ENCODE measurements at regions not wholly inside any gene's neighbourhood (a gene's known extent, or its start where the extent isn't known, plus 50 kb on each side); places are given as distances from the start of the nearest gene placed in this dataset.

GRCh38 chr22:19625331-19626041 lies 88.8 kb upstream of the SEPTIN5 start:
- no peak for DNase-seq

GRCh38 chr22:19626042-19626587 lies 88.2 kb upstream of the SEPTIN5 start:
- DNase-seq = no peak

- DNase-seq = no peak
Measured at GRCh38 chr22:19626666-19627065, 87.6 kb upstream of the SEPTIN5 start.

GRCh38 chr22:19628038-19628776 lies 86.1 kb upstream of the SEPTIN5 start:
- DNase-seq = no peak

GRCh38 chr22:19629331-19629719 lies 85.0 kb upstream of the SEPTIN5 start:
- no peak for DNase-seq

- peak; percentile 78 to 89 (median 87) for DNase-seq
Measured at GRCh38 chr22:19629720-19630419, 84.4 kb upstream of the SEPTIN5 start.

- DNase-seq = no peak
Measured at GRCh38 chr22:19630614-19631013, 83.7 kb upstream of the SEPTIN5 start.

GRCh38 chr22:19631899-19632667 lies 82.2 kb upstream of the SEPTIN5 start:
- DNase-seq = peak; percentile 28 to 55 (median 28)

GRCh38 chr22:19632668-19633148 lies 81.6 kb upstream of the SEPTIN5 start:
- no peak for DNase-seq

GRCh38 chr22:19634226-19634975 lies 79.9 kb upstream of the SEPTIN5 start:
- DNase-seq = no peak

- no peak for DNase-seq
Measured at GRCh38 chr22:19635644-19636043, 78.7 kb upstream of the SEPTIN5 start.

GRCh38 chr22:19636696-19637407 lies 77.5 kb upstream of the SEPTIN5 start:
- DNase-seq = no peak

GRCh38 chr22:19637408-19638281 lies 76.7 kb upstream of the SEPTIN5 start:
- DNase-seq = no peak

GRCh38 chr22:19638282-19639015 lies 75.9 kb upstream of the SEPTIN5 start:
- DNase-seq = no peak

- DNase-seq = no peak
Measured at GRCh38 chr22:19639610-19640135, 74.6 kb upstream of the SEPTIN5 start.

GRCh38 chr22:19640306-19640705 lies 74.0 kb upstream of the SEPTIN5 start:
- DNase-seq = no peak

- DNase-seq = no peak
Measured at GRCh38 chr22:19641254-19641982, 72.9 kb upstream of the SEPTIN5 start.

GRCh38 chr22:19641983-19642451 lies 72.3 kb upstream of the SEPTIN5 start:
- DNase-seq = no peak
